H9 (cell line): ENCODE measurements at regions not wholly inside any gene's neighbourhood (a gene's known extent, or its start where the extent isn't known, plus 50 kb on each side); places are given as distances from the start of the nearest gene placed in this dataset.

Experiments used
- DNase-seq: peaks from one replicate; pipeline ENCODE4 v3.0.0-alpha.2; 2017
- H2AFZ ChIP-seq: one replicate; pipeline ENCODE4 v1.6.1; 2013; ENCODE audit warnings: mild to moderate bottlenecking, low read length, control low read depth, moderate library complexity
- H2AK5ac ChIP-seq: 2 replicates; pipeline ENCODE4 v1.6.1; 2013; ENCODE audit warnings: low read length, control low read depth, mixed read lengths; ENCODE audit not compliant: insufficient read length
- H2BK120ac ChIP-seq: one replicate; pipeline ENCODE4 v1.6.1; 2013; ENCODE audit warnings: low read depth, mild to moderate bottlenecking, low read length, control low read depth, inconsistent platforms; ENCODE audit not compliant: poor library complexity, severe bottlenecking
- H2BK12ac ChIP-seq: 2 replicates; pipeline ENCODE4 v1.6.1; 2013; ENCODE audit warnings: low read length, control low read depth, mixed read lengths, low read depth; ENCODE audit not compliant: insufficient read length
- H2BK15ac ChIP-seq: 2 replicates; pipeline ENCODE4 v1.6.1; 2013; ENCODE audit warnings: low read depth, low read length, control low read depth
- H2BK20ac ChIP-seq: one replicate; pipeline ENCODE4 v1.6.1; 2013; ENCODE audit warnings: low read depth, mild to moderate bottlenecking, low read length, control low read depth, inconsistent platforms; ENCODE audit not compliant: poor library complexity, severe bottlenecking
- H2BK5ac ChIP-seq: 2 replicates; pipeline ENCODE4 v1.6.1; 2013; ENCODE audit warnings: low read length, control low read depth, mixed read lengths; ENCODE audit not compliant: insufficient read length
- H3K14ac ChIP-seq: 2 replicates; pipeline ENCODE4 v1.6.1; 2013; ENCODE audit warnings: low read length, control low read depth; ENCODE audit not compliant: insufficient read depth
- H3K18ac ChIP-seq: 2 replicates; pipeline ENCODE4 v1.6.1; 2013; ENCODE audit warnings: low read depth, mild to moderate bottlenecking, mixed read lengths, low read length, control low read depth; ENCODE audit not compliant: insufficient read length
- H3K23ac ChIP-seq: 2 replicates; pipeline ENCODE4 v1.6.1; 2013; ENCODE audit warnings: low read length, control low read depth, mixed read lengths, low read depth; ENCODE audit not compliant: insufficient read length
- H3K23me2 ChIP-seq: 2 replicates; pipeline ENCODE4 v1.6.1; 2013; ENCODE audit warnings: low read depth, mild to moderate bottlenecking, mixed read lengths, low read length, control low read depth; ENCODE audit not compliant: insufficient read length, poor library complexity, severe bottlenecking
- H3K27ac ChIP-seq: 2 replicates; pipeline ENCODE4 v1.5.1; 2013; ENCODE audit warnings: low read length, control low read depth, mixed read lengths, low read depth; ENCODE audit not compliant: insufficient read length
- H3K27me3 ChIP-seq: 2 replicates; pipeline ENCODE4 v1.6.1; 2013; ENCODE audit warnings: low read length, control low read depth, inconsistent platforms; ENCODE audit not compliant: insufficient read depth
- H3K4ac ChIP-seq: 2 replicates; pipeline ENCODE4 v1.6.1; 2013; ENCODE audit warnings: low read depth, mild to moderate bottlenecking, control low read depth, inconsistent platforms, low read length, moderate library complexity
- H3K4me1 ChIP-seq: 2 replicates; pipeline ENCODE4 v1.6.1; 2013; ENCODE audit warnings: low read length, control low read depth, inconsistent platforms; ENCODE audit not compliant: insufficient read depth
- H3K4me2 ChIP-seq: 2 replicates; pipeline ENCODE4 v1.6.1; 2013; ENCODE audit warnings: low read length, control low read depth, mixed read lengths; ENCODE audit not compliant: insufficient read length, insufficient read depth
- H3K56ac ChIP-seq: 2 replicates; pipeline ENCODE4 v1.6.1; 2013; ENCODE audit warnings: low read depth, mild to moderate bottlenecking, mixed read lengths, low read length, control low read depth; ENCODE audit not compliant: insufficient read length
- H3K79me1 ChIP-seq: 2 replicates; pipeline ENCODE4 v1.6.1; 2013; ENCODE audit warnings: low read depth, mild to moderate bottlenecking, moderate library complexity, low read length, control low read depth, inconsistent platforms; ENCODE audit not compliant: insufficient read depth, poor library complexity, severe bottlenecking
- H3K79me2 ChIP-seq: 2 replicates; pipeline ENCODE4 v1.6.1; 2013; ENCODE audit warnings: low read length, control low read depth, inconsistent platforms; ENCODE audit not compliant: insufficient read depth
- H3K9ac ChIP-seq: 2 replicates; pipeline ENCODE4 v1.6.1; 2013; ENCODE audit warnings: low read length, control low read depth, mixed read lengths; ENCODE audit not compliant: insufficient read length; ENCODE audit errors: extremely low read depth
- H3K9me3 ChIP-seq: one replicate; pipeline ENCODE4 v1.6.1; 2013; ENCODE audit warnings: low read depth, low read length, inconsistent platforms; ENCODE audit not compliant: control insufficient read depth
- H3T11ph ChIP-seq: one replicate; pipeline ENCODE4 v1.6.1; 2013; ENCODE audit warnings: mild to moderate bottlenecking, low read length, control low read depth, inconsistent platforms
- H4K20me1 ChIP-seq: one replicate; pipeline ENCODE4 v1.6.1; 2013; ENCODE audit not compliant: control insufficient read depth, insufficient read length, insufficient read depth
- H4K5ac ChIP-seq: 2 replicates; pipeline ENCODE4 v1.6.1; 2013; ENCODE audit warnings: low read depth, mild to moderate bottlenecking, mixed read lengths, low read length, control low read depth; ENCODE audit not compliant: insufficient read length
- H4K8ac ChIP-seq: replicated peaks from 2 replicates; pipeline ENCODE4 v1.6.1; 2013; ENCODE audit warnings: low read length, control low read depth, mixed read lengths, low read depth; ENCODE audit not compliant: insufficient read length
- H4K91ac ChIP-seq: 2 replicates; pipeline ENCODE4 v1.6.1; 2013; ENCODE audit warnings: low read depth, mild to moderate bottlenecking, moderate library complexity, mixed read lengths, low read length, control low read depth; ENCODE audit not compliant: insufficient read length
- H3K27ac Mint-ChIP-seq, 3 experiments: 2 replicates in 2 of 3; 3 replicates in 1 of 3; pipeline ENCODE4 v1.8.0; 2020 to 2021; ENCODE audit warnings: mixed read lengths in 3 of 3, mild to moderate bottlenecking in 1 of 3, moderate library complexity in 1 of 3
- H3K27me3 Mint-ChIP-seq: 2 replicates; pipeline ENCODE4 v1.8.0; 2021; ENCODE audit warnings: low read depth, mild to moderate bottlenecking, moderate library complexity, mixed read lengths
- H3K36me3 Mint-ChIP-seq, 3 experiments: 2 replicates in 2 of 3; 3 replicates in 1 of 3; pipeline ENCODE4 v1.8.0; 2020 to 2021; ENCODE audit warnings: low read depth in 3 of 3, mixed read lengths in 3 of 3; ENCODE audit not compliant: insufficient read depth in 1 of 3
- H3K4me1 Mint-ChIP-seq, 2 experiments: 2 replicates each; pipeline ENCODE4 v1.8.0; 2020; ENCODE audit warnings: mixed read lengths in 2 of 2
- H3K4me3 Mint-ChIP-seq, 2 experiments: 2 replicates in 1 of 2; 3 replicates in 1 of 2; pipeline ENCODE4 v1.8.0; 2020 to 2021; ENCODE audit warnings: mild to moderate bottlenecking in 2 of 2, mixed read lengths in 2 of 2, moderate library complexity in 1 of 2
- H3K9me3 Mint-ChIP-seq, 2 experiments: 2 replicates in 1 of 2; 3 replicates in 1 of 2; pipeline ENCODE4 v1.8.0; 2020; ENCODE audit warnings: mild to moderate bottlenecking in 2 of 2, mixed read lengths in 2 of 2, moderate library complexity in 1 of 2
- CTCF ChIP-seq: fragments of 200-600 bp; sonication (generic); conservative IDR thresholded peaks from 3 replicates; pipeline ENCODE4 v1.8.0; 2021; ENCODE audit warnings: antibody characterized with exemption, mild to moderate bottlenecking
- WGBS: extraction: QIAGEN DNeasy Blood & Tissue Kit; methylation state at CpG from one replicate; pipeline ENCODE4 v1.1.7; 2013; ENCODE audit warnings: missing lambda C conversion rate, low lambda C conversion rate, mixed read lengths; ENCODE audit not compliant: insufficient read length; ENCODE audit errors: extremely low coverage; 5-methylcytosine and 5-hydroxymethylcytosine counted together

- H3K4me1 Mint-ChIP-seq = peaks cover 11 to 19% of the 10 kb centered on the region in 2 experiments
Observed at GRCh38 chr4:53793096-53793495, 201.8 kb upstream of the LNX1 start.

More at GRCh38 chr4:53793096-53793495, 201.8 kb upstream of the LNX1 start:
- Mint-ChIP-seq H3K9me3 (no peaks in the 10 kb centered on the region), H3K27me3 (peaks cover 3% of the 10 kb centered on the region; the same call in 1 of the 2 replicates), H3K36me3 (no peaks in the 10 kb centered on the region), H3K4me3 (no peak overlapping the region), H3K27ac (no peak overlapping the region)
- no peak overlapping the region for H3T11ph ChIP-seq
- no peak overlapping the region for H3K14ac ChIP-seq
- no peak overlapping the region for H3K23ac ChIP-seq
- no peak overlapping the region for H3K56ac ChIP-seq
- H3K4me2 ChIP-seq = no peak overlapping the region
- H3K23me2 ChIP-seq = no peaks in the 10 kb centered on the region
- no peak for DNase-seq
- no peak overlapping the region for H3K18ac ChIP-seq
- no peak overlapping the region for H2BK5ac ChIP-seq
- no peak overlapping the region for H2AK5ac ChIP-seq
- no peak overlapping the region for H4K8ac ChIP-seq
- no peak overlapping the region for H2BK120ac ChIP-seq
- H2AFZ ChIP-seq = no peak overlapping the region
- no peaks in the 10 kb centered on the region for H3K27me3 ChIP-seq
- H3K79me2 ChIP-seq = no peaks in the 10 kb centered on the region
- H3K4me1 ChIP-seq = no peaks in the 10 kb centered on the region; the same call in 1 of the 2 replicates
- no peak overlapping the region for H2BK12ac ChIP-seq
- no peaks in the 10 kb centered on the region for H4K20me1 ChIP-seq
- H3K9ac ChIP-seq = no peak overlapping the region
- no peak overlapping the region for H4K5ac ChIP-seq
- H3K27ac ChIP-seq = no peak overlapping the region
- H4K91ac ChIP-seq = no peak overlapping the region
- no CpG with 5 or more reads among the region's 4 CpGs for WGBS
- H2BK15ac ChIP-seq = no peak overlapping the region
- TF ChIP-seq CTCF = no peak
- H3K79me1 ChIP-seq = no peaks in the 10 kb centered on the region
- H3K4ac ChIP-seq = no peak overlapping the region
- H3K9me3 ChIP-seq = no peaks in the 10 kb centered on the region
- no peak overlapping the region for H2BK20ac ChIP-seq
